K562 (cell line): ENCODE measurements at regions not wholly inside any gene's neighbourhood (a gene's known extent, or its start where the extent isn't known, plus 50 kb on each side); places are given as distances from the start of the nearest gene placed in this dataset.
"Not testable (repeated sequence)": the region's sequence is repeated elsewhere in the genome, so short reads cannot be mapped to it uniquely, and the experiment has no call there.

Experiments used
- ATAC-seq: fragments of 200-7000 bp; cut with Tn5 transposase; 3 replicates; pipeline ENCODE4 v1.9.1; 2020; ENCODE audit warnings: moderate library complexity
- BruUV-seq: library from RNA; stranded (reverse); fragments of 400-500 nt; replicated peaks from 2 replicates; lab custom pipeline; 2021; lab: Mats Ljungman, UMichigan
- CTCF ChIA-PET: fragments of 300-600 bp; formaldehyde crosslinking; extraction: SDS; loops from one replicate; lab custom pipeline; 2021; ENCODE audit warnings: low intra/inter-chr PET ratio; lab: Yijun Ruan, JAX
- POLR2A ChIA-PET: fragments of 300-600, 350-650 bp; sonication (Branson Sonifier 250); formaldehyde crosslinking; extraction: SDS; loops from one replicate; lab custom pipeline; 2021; ENCODE audit warnings: antibody characterized with exemption, inconsistent platforms; lab: Yijun Ruan, JAX
- DNase-seq, 4 experiments: peaks; one replicate each; pipeline versions ENCODE4 v3.0.0 to v3.0.0-alpha.2; 2011 to 2018; ENCODE audit warnings: low spot score in 3 of 4, mixed read lengths in 3 of 4; ENCODE audit errors: extremely low read depth in 1 of 4
- FAIRE-seq: peaks from 2 replicates; lab custom pipeline; 2011; peaks lifted over from hg19 to GRCh38; lab: Jason Lieb, UNC
- H2AFZ ChIP-seq: 2 replicates; pipeline ENCODE4 v1.6.0; 2011; ENCODE audit warnings: low read depth, low read length, control low read depth, inconsistent platforms
- H3K27ac ChIP-seq: fragments of 200-600 bp; 3 replicates; pipeline ENCODE4 v1.8.0; 2011; ENCODE audit warnings: low read depth, mild to moderate bottlenecking, control low read depth, inconsistent platforms, low read length, moderate library complexity, mixed read lengths; ENCODE audit errors: extremely low read depth
- H3K27me3 ChIP-seq, 2 experiments: fragments of 300-600 bp in 1 of 2; 2 replicates in 1 of 2; 3 replicates in 1 of 2; pipeline versions ENCODE4 v1.6.0 to v1.8.0; 2011; ENCODE audit warnings: inconsistent platforms in 2 of 2, low read length in 2 of 2, mild to moderate bottlenecking in 1 of 2, mixed read lengths in 1 of 2, moderate library complexity in 1 of 2; ENCODE audit not compliant: control insufficient read depth in 2 of 2, insufficient read depth in 2 of 2
- H3K36me3 ChIP-seq: fragments of 300-600 bp; 3 replicates; pipeline ENCODE4 v1.8.0; 2011; ENCODE audit warnings: mild to moderate bottlenecking, low read length, inconsistent platforms; ENCODE audit not compliant: control insufficient read depth, insufficient read depth
- H3K4me1 ChIP-seq, 2 experiments: fragments of 200-600 bp in 1 of 2; replicated peaks in 1 of 2; 2 replicates in 1 of 2; 3 replicates in 1 of 2; pipeline versions ENCODE4 v1.5.1 to v1.8.0; 2011; ENCODE audit warnings: inconsistent platforms in 2 of 2, low read length in 2 of 2, mild to moderate bottlenecking in 1 of 2, mixed read lengths in 1 of 2, moderate library complexity in 1 of 2; ENCODE audit not compliant: control insufficient read depth in 2 of 2, insufficient read depth in 2 of 2
- H3K4me2 ChIP-seq: 2 replicates; pipeline ENCODE4 v1.6.1; 2011; ENCODE audit warnings: low read length, control low read depth, inconsistent platforms, mixed read lengths; ENCODE audit not compliant: insufficient read depth
- H3K4me3 ChIP-seq: fragments of 200-600 bp; sonication (generic), shearing (Covaris generic); 2 replicates; pipeline ENCODE4 v1.5.1; 2016; ENCODE audit warnings: control low read depth, inconsistent platforms
- H3K79me2 ChIP-seq: fragments of 200-600 bp; 3 replicates; pipeline ENCODE4 v1.8.0; 2011; ENCODE audit warnings: low read length, inconsistent platforms; ENCODE audit not compliant: control insufficient read depth, insufficient read depth
- H3K9ac ChIP-seq, 2 experiments: 2 replicates each; pipeline versions ENCODE4 v1.6.0 to v1.6.1; 2011; ENCODE audit warnings: low read depth in 2 of 2, low read length in 2 of 2, control low read depth in 1 of 2, inconsistent platforms in 1 of 2, mild to moderate bottlenecking in 1 of 2, mixed read lengths in 1 of 2; ENCODE audit not compliant: insufficient read depth in 1 of 2
- H3K9me1 ChIP-seq: one replicate; pipeline ENCODE4 v1.6.0; 2011; ENCODE audit warnings: inconsistent platforms, mild to moderate bottlenecking, low read length, moderate library complexity; ENCODE audit not compliant: control insufficient read depth, insufficient read depth
- H3K9me3 ChIP-seq: replicated peaks from 2 replicates; pipeline ENCODE4 v1.5.1; 2011; ENCODE audit warnings: low read depth, low read length, inconsistent platforms; ENCODE audit not compliant: control insufficient read depth, insufficient read depth
- H4K20me1 ChIP-seq: replicated peaks from 2 replicates; pipeline ENCODE4 v1.6.1; 2011; ENCODE audit warnings: low read length, inconsistent platforms, mixed read lengths; ENCODE audit not compliant: control insufficient read depth, insufficient read depth
- FOXA1 ChIP-seq: fragments of 450-650 bp; IDR thresholded peaks from 2 replicates; pipeline ENCODE4 v1.6.1; 2016; ENCODE audit warnings: mild to moderate bottlenecking, borderline replicate concordance
- GABPB1 ChIP-seq: sonication (generic); formaldehyde crosslinking; IDR thresholded peaks from 2 replicates; pipeline ENCODE4 v1.8.0; 2022; ENCODE audit warnings: mild to moderate bottlenecking, missing genetic modification reagents
- SAFB ChIP-seq: fragments of 200-400 bp; formaldehyde crosslinking; IDR thresholded peaks from 2 replicates; pipeline ENCODE4 v1.6.1; 2017; ENCODE audit warnings: low read depth, low read length, borderline replicate concordance
- SIN3A ChIP-seq, 2 experiments: fragments of 150-350 bp in 1 of 2; IDR thresholded peaks; 2 replicates each; pipeline ENCODE4 v1.6.1; 2011 to 2016; ENCODE audit warnings: borderline replicate concordance in 2 of 2, low read depth in 2 of 2, low read length in 2 of 2, mild to moderate bottlenecking in 2 of 2, moderate library complexity in 2 of 2; ENCODE audit not compliant: control insufficient read depth in 1 of 2
- ZNF76 ChIP-seq: fragments of 250-450 bp; sonication (Bioruptor Pico); IDR thresholded peaks from 2 replicates; pipeline ENCODE4 v1.4.0; 2020; ENCODE audit warnings: mild to moderate bottlenecking, moderate library complexity, borderline replicate concordance
- WGBS: fragments of 100-300 bp; shearing (Covaris generic); methylation state at CpG from one replicate; pipeline ENCODE4 v1.1.6; 2016; ENCODE audit warnings: low coverage, mixed read lengths; ENCODE audit not compliant: insufficient coverage; ENCODE audit errors: missing lambda C conversion rate; 5-methylcytosine and 5-hydroxymethylcytosine counted together
- in situ Hi-C: fragments of 300-500 bp; cut with MboI; formaldehyde crosslinking; loops from 4 replicates; pipeline ENCODE4 v1.15.0; 2018; ENCODE audit warnings: inconsistent platforms, mixed read lengths
- intact Hi-C: fragments of 100-400 bp; cut with micrococcal nuclease; formaldehyde crosslinking; loops from 2 replicates; pipeline ENCODE4 v1.14.2; 2022

GRCh38 chr10:131822692-131823245 is 78.0 kb upstream of the PPP2R2D start:
- Histone ChIP-seq H3K9me3 (no peaks in the 10 kb centered on the region), H3K27me3 (peaks cover 7 to 55% of the 10 kb centered on the region in 2 experiments; a peak in 3 of 5 replicates), H3K9ac (no peak overlapping the region), H4K20me1 (no peaks in the 10 kb centered on the region), H3K4me1 (peaks cover 0 to 11% of the 10 kb centered on the region in 2 experiments; a peak in 1 of 5 replicates), H3K27ac (no peak overlapping the region), H3K36me3 (no peaks in the 10 kb centered on the region), H3K4me2 (no peak overlapping the region), H2AFZ (no peak overlapping the region), H3K9me1 (no peaks in the 10 kb centered on the region), H3K79me2 (no peaks in the 10 kb centered on the region), H3K4me3 (no peak overlapping the region)
- POLR2A ChIA-PET: no interaction called here
- DNase-seq (no peak), FAIRE-seq (no peak), ATAC-seq (no peak)
- CTCF ChIA-PET: no interaction called here
- intact Hi-C loops: no loop called here
- BruUV-seq: no TSS peak
- in situ Hi-C loops: no loop called here
- no peak for TF ChIP-seq FOXA1
- TF ChIP-seq GABPB1 (CRISPR knock-in tag): no peak
- no peak for TF ChIP-seq SAFB
- TF ChIP-seq SIN3A (IDR thresholded peaks at IDR 0.05; ENCODE audit: borderline replicate concordance in 2 of 2, control insufficient read depth in 1 of 2, low read depth in 2 of 2, low read length in 2 of 2): no peak
- TF ChIP-seq ZNF76 (CRISPR knock-in tag): no peak
- WGBS: 6% methylated on average over 6 of the region's 9 CpGs

- H2AFZ ChIP-seq, CTCF ChIA-PET, H3K36me3 ChIP-seq, H3K9me3 ChIP-seq, in situ Hi-C loops, FAIRE-seq, H3K9ac ChIP-seq, H3K9me1 ChIP-seq, H3K4me3 ChIP-seq, H4K20me1 ChIP-seq, POLR2A ChIA-PET, H3K4me2 ChIP-seq, H3K79me2 ChIP-seq, BruUV-seq, H3K27ac ChIP-seq, ATAC-seq, intact Hi-C loops, DNase-seq: not testable (repeated sequence)
- 23% methylated on average over 3 of the region's 12 CpGs for WGBS
- Histone ChIP-seq H3K27me3 (peaks cover 7 to 47% of the 10 kb centered on the region in 2 experiments; a peak in 3 of 5 replicates), H3K4me1 (peaks cover 0 to 11% of the 10 kb centered on the region in 2 experiments; a peak in 1 of 5 replicates)
Measured at GRCh38 chr10:131823601-131824099, 77.2 kb upstream of the PPP2R2D start.
